ENCODE measurements at regions not wholly inside any gene's neighbourhood (a gene's known extent, or its start where the extent isn't known, plus 50 kb on each side); places are given as distances from the start of the nearest gene placed in this dataset.

DNA sequence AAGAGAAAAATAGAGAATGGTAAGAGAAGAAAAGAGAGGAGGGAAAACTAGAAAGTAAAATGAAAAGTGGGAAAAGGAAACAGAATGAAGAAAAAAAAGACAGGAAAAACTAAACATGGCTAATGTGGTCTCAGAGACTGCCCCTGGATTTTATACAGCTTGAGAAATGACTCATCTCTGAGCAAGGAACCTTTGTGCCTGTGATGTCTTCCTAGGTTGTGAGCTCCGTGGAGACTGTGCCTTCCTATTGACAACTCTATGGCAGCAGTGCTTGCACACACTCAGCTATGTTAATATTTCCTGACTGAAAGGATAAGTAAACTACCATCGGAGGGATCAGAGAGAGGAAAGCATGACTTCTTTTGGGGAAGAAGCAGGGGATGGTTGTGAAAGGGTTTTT, 203.8 kb downstream of the RDH14 start:
- no peak overlapping the region for H3K27ac ChIP-seq (ENCODE audit: insufficient read depth, low read length)
- H3K36me3 ChIP-seq (ENCODE audit: control insufficient read depth, insufficient read depth, low read length) = no peaks in the 10 kb centered on the region
- no peaks in the 10 kb centered on the region for H3K79me1 ChIP-seq (ENCODE audit: low read depth in 1 of 2, low read length in 2 of 2)
- ChIA-PET CTCF (no interaction called here), POLR2A (ENCODE audit: unreplicated experiment) (no interaction called here)
- no peak overlapping the region for H2AK9ac ChIP-seq (replicated peaks; ENCODE audit: low read depth, low read length, poor library complexity)
- peak overlapping the region; percentile 64; the same call in 1 of the 2 replicates for H3K14ac ChIP-seq (replicated peaks; ENCODE audit: low read depth, low read length)
- DNase-seq = peak; percentile 72
- peaks cover 7% of the 10 kb centered on the region for H3K4me1 ChIP-seq (ENCODE audit: control insufficient read depth, insufficient read depth, low read length)
- in situ Hi-C loops (cut with MboI; ENCODE audit: low sequenced_read_pairs) = no loop called here
- no peak overlapping the region for H2AK5ac ChIP-seq (ENCODE audit: low read depth, low read length)
- H2BK15ac ChIP-seq (ENCODE audit: low read depth, low read length) = peak overlapping the region; percentile 9; the same call in 1 of the 3 replicates
- no peak overlapping the region for H4K5ac ChIP-seq (ENCODE audit: low read depth, low read length)
- peak overlapping the region; percentile 61; the same call in 1 of the 2 replicates for H4K91ac ChIP-seq (ENCODE audit: insufficient read depth, low read depth, low read length)
- peaks cover 14% of the 10 kb centered on the region for H3K9me1 ChIP-seq (ENCODE audit: insufficient read depth, low read length)
- peak overlapping the region; percentile 45 for H2BK5ac ChIP-seq (ENCODE audit: low read depth, low read length, poor library complexity, severe bottlenecking)
- no CpG with 5 or more reads among the region's 2 CpGs for WGBS, 2 experiments (ENCODE audit: extremely low coverage in 2 of 2, insufficient read length in 1 of 2)
- intact Hi-C loops (cut with micrococcal nuclease) = no loop called here
- no peak overlapping the region for H3K56ac ChIP-seq (ENCODE audit: extremely low read depth, insufficient read depth, low read length)
- H3K23ac ChIP-seq (ENCODE audit: low read depth, low read length) = no peak overlapping the region
- peak overlapping the region; percentile 73 for H2BK120ac ChIP-seq (ENCODE audit: low read depth, low read length)
- H3K27me3 ChIP-seq (ENCODE audit: control insufficient read depth, insufficient read depth, low read length) = no peaks in the 10 kb centered on the region
- H3K18ac ChIP-seq (ENCODE audit: low read depth, low read length) = no peak overlapping the region; the same call in 1 of the 2 replicates
- H3K4me3 ChIP-seq (ENCODE audit: insufficient read depth, low read depth, low read length) = no peak overlapping the region
- no TSS peak for BruUV-seq (replicated peaks)
- TF ChIP-seq, protein P1, sequence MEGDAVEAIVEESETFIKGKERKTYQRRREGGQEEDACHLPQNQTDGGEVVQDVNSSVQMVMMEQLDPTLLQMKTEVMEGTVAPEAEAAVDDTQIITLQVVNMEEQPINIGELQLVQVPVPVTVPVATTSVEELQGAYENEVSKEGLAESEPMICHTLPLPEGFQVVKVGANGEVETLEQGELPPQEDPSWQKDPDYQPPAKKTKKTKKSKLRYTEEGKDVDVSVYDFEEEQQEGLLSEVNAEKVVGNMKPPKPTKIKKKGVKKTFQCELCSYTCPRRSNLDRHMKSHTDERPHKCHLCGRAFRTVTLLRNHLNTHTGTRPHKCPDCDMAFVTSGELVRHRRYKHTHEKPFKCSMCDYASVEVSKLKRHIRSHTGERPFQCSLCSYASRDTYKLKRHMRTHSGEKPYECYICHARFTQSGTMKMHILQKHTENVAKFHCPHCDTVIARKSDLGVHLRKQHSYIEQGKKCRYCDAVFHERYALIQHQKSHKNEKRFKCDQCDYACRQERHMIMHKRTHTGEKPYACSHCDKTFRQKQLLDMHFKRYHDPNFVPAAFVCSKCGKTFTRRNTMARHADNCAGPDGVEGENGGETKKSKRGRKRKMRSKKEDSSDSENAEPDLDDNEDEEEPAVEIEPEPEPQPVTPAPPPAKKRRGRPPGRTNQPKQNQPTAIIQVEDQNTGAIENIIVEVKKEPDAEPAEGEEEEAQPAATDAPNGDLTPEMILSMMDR (conservative IDR thresholded peaks at IDR 0.05; ENCODE audit: low read depth, low read length) = no peak
- TF ChIP-seq FOS (IDR thresholded peaks at IDR 0.05; ENCODE audit: low read depth, low read length) = 0 out of 2 replicates have a peak, but pooled peaks have one; percentile 34
- TF ChIP-seq, protein P2, sequence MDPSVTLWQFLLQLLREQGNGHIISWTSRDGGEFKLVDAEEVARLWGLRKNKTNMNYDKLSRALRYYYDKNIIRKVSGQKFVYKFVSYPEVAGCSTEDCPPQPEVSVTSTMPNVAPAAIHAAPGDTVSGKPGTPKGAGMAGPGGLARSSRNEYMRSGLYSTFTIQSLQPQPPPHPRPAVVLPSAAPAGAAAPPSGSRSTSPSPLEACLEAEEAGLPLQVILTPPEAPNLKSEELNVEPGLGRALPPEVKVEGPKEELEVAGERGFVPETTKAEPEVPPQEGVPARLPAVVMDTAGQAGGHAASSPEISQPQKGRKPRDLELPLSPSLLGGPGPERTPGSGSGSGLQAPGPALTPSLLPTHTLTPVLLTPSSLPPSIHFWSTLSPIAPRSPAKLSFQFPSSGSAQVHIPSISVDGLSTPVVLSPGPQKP (IDR thresholded peaks at IDR 0.05; ENCODE audit: borderline replicate concordance, low read depth, low read length) = no peak
- TF ChIP-seq, protein P3, sequence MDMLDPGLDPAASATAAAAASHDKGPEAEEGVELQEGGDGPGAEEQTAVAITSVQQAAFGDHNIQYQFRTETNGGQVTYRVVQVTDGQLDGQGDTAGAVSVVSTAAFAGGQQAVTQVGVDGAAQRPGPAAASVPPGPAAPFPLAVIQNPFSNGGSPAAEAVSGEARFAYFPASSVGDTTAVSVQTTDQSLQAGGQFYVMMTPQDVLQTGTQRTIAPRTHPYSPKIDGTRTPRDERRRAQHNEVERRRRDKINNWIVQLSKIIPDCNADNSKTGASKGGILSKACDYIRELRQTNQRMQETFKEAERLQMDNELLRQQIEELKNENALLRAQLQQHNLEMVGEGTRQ (IDR thresholded peaks at IDR 0.05; ENCODE audit: low read depth, low read length) = no peak
- TF ChIP-seq MAZ (IDR thresholded peaks at IDR 0.05; ENCODE audit: borderline replicate concordance, low read depth, low read length) = no peak
- no peaks in the 10 kb centered on the region for H3K9me3 ChIP-seq (ENCODE audit: control insufficient read depth, insufficient read depth, low read length)
- H4K20me1 ChIP-seq (ENCODE audit: insufficient read depth, low read length) = no peaks in the 10 kb centered on the region
- H3K9ac ChIP-seq (ENCODE audit: low read depth, low read length) = no peak overlapping the region
- ATAC-seq (ENCODE audit: low read depth) = peak; percentile 92
- peak overlapping the region; percentile 87 for H2BK20ac ChIP-seq (ENCODE audit: low read depth, low read length)
- peak overlapping the region; percentile 23 to 33; a peak in 1 of 4 replicates for H4K8ac ChIP-seq (ENCODE audit: low read depth in 2 of 2, low read length in 2 of 2)
- H2AFZ ChIP-seq (replicated peaks; ENCODE audit: low read length, poor library complexity) = no peak overlapping the region
- peak overlapping the region; percentile 77; the same call in 1 of the 2 replicates for H3K4ac ChIP-seq (ENCODE audit: low read depth, low read length)
- H3K4me2 ChIP-seq (ENCODE audit: low read depth, low read length) = peak overlapping the region; percentile 33; the same call in 1 of the 2 replicates
- dilution Hi-C loops (cut with HindIII; ENCODE audit: low sequenced_read_pairs, unreplicated experiment) = no loop called here

Data from IMR-90 (cell line).